OCI-LY1 (cell line): ENCODE measurements at regions not wholly inside any gene's neighbourhood (a gene's known extent, or its start where the extent isn't known, plus 50 kb on each side); places are given as distances from the start of the nearest gene placed in this dataset.

Source experiments
- EZH2 ChIP-seq: fragments of 200-600 bp; sonication (generic), shearing (Covaris generic); IDR thresholded peaks from 2 replicates; pipeline ENCODE4 v1.8.0; 2017; ENCODE audit warnings: borderline replicate concordance, mixed run types, mild to moderate bottlenecking, antibody characterized with exemption, low read length, moderate library complexity, mixed read lengths
- TF ChIP-seq, protein P1 (sequence below): fragments of 200-600 bp; sonication (generic), shearing (Covaris generic); IDR thresholded peaks from 2 replicates; pipeline ENCODE4 v1.5.1; 2017; ENCODE audit warnings: mild to moderate bottlenecking, antibody characterized with exemption, low read length, moderate library complexity, mixed read lengths

DNA sequence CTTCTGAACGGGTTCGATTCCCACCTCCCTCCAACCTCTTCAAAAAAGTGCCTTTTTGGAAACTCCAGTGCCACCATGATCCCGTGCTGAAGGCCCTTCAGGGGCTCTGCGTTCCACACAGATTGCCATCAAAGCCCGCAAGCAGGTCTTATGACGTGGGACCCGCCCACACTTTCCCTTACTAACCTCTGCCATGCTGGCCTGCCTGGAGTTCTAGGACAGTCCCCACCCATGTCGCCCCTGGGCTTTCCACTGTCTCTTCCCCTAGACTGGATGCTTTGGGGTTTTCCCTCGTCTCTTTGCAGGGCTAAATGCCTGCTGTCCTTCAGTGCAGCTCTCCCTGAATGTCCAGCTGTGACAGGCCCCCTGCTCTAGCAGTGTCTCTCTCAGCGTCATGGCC is 313.7 kb upstream of the ATP10A start:
- TF ChIP-seq, protein P1, sequence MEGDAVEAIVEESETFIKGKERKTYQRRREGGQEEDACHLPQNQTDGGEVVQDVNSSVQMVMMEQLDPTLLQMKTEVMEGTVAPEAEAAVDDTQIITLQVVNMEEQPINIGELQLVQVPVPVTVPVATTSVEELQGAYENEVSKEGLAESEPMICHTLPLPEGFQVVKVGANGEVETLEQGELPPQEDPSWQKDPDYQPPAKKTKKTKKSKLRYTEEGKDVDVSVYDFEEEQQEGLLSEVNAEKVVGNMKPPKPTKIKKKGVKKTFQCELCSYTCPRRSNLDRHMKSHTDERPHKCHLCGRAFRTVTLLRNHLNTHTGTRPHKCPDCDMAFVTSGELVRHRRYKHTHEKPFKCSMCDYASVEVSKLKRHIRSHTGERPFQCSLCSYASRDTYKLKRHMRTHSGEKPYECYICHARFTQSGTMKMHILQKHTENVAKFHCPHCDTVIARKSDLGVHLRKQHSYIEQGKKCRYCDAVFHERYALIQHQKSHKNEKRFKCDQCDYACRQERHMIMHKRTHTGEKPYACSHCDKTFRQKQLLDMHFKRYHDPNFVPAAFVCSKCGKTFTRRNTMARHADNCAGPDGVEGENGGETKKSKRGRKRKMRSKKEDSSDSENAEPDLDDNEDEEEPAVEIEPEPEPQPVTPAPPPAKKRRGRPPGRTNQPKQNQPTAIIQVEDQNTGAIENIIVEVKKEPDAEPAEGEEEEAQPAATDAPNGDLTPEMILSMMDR, result no peak
- no peak for TF ChIP-seq EZH2
